Testis (tissue), 2 donors: ENCODE measurements at regions not wholly inside any gene's neighbourhood (a gene's known extent, or its start where the extent isn't known, plus 50 kb on each side); places are given as distances from the start of the nearest gene placed in this dataset.

Source experiments
- POLR2A ChIP-seq: fragments of 450-650 bp; IDR thresholded peaks from one replicate; pipeline ENCODE4 v1.6.1; 2017; ENCODE audit warnings: antibody characterized with exemption, mild to moderate bottlenecking, moderate library complexity
- TF ChIP-seq, protein P1 (sequence below), 3 experiments: fragments of 450-650 bp in 2 of 3; fragments of 200-600 bp in 1 of 3; sonication (generic) in 1 of 3; IDR thresholded peaks; one replicate each; pipeline ENCODE4 v1.5.1; 2016 to 2019; ENCODE audit warnings: antibody characterized with exemption in 3 of 3, mild to moderate bottlenecking in 2 of 3, moderate library complexity in 1 of 3

DNA sequence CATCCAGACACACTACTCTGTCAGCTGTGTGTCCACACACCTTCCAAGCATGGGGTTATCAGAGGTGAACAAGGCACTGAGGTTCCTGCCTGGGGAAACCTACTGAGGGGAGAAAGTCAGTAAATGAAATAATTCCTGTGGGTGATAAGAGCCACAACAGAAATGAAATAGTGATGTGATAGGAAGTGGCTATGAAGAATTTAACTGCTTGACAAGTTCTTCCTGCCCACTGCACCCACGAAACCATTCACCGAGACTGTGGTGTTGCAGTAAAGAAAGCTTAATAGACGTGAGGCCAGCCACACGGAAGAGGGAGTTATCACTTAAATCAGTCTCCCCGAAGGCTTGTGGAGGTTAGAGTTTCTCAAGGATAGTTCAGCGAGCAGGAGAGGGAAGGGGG lies 353.1 kb downstream of the UQCRFS1 start:
- TF ChIP-seq, protein P1, sequence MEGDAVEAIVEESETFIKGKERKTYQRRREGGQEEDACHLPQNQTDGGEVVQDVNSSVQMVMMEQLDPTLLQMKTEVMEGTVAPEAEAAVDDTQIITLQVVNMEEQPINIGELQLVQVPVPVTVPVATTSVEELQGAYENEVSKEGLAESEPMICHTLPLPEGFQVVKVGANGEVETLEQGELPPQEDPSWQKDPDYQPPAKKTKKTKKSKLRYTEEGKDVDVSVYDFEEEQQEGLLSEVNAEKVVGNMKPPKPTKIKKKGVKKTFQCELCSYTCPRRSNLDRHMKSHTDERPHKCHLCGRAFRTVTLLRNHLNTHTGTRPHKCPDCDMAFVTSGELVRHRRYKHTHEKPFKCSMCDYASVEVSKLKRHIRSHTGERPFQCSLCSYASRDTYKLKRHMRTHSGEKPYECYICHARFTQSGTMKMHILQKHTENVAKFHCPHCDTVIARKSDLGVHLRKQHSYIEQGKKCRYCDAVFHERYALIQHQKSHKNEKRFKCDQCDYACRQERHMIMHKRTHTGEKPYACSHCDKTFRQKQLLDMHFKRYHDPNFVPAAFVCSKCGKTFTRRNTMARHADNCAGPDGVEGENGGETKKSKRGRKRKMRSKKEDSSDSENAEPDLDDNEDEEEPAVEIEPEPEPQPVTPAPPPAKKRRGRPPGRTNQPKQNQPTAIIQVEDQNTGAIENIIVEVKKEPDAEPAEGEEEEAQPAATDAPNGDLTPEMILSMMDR (IDR thresholded peaks at IDR 0.05), result no peak
- no peak for TF ChIP-seq POLR2A
